ENCODE measurements at regions not wholly inside any gene's neighbourhood (a gene's known extent, or its start where the extent isn't known, plus 50 kb on each side); places are given as distances from the start of the nearest gene placed in this dataset.

- H3K27me3 ChIP-seq (ENCODE audit: control insufficient read depth in 1 of 2, insufficient read depth in 2 of 2, low read length in 2 of 2): 0 out of 5 replicates have a peak, but pooled peaks cover 0 to 5% of the 10 kb centered on the region in 2 experiments
- FAIRE-seq: no peak
- no peaks in the 10 kb centered on the region for H3K79me2 ChIP-seq (ENCODE audit: insufficient read depth, low read length)
- ATAC-seq: no peak
- no peaks in the 10 kb centered on the region for H4K20me1 ChIP-seq (ENCODE audit: insufficient read depth, low read length)
- BruUV-seq (replicated peaks): no TSS peak
- no peak overlapping the region for H3K4me3 ChIP-seq (replicated peaks in 1 of 3; ENCODE audit: insufficient read depth in 1 of 3, low read depth in 2 of 3, low read length in 3 of 3)
- no peak overlapping the region for H3K4me2 ChIP-seq (ENCODE audit: low read depth, low read length)
- no peak for DNase-seq (ENCODE audit: low spot score)
- TF ChIP-seq, protein P1, sequence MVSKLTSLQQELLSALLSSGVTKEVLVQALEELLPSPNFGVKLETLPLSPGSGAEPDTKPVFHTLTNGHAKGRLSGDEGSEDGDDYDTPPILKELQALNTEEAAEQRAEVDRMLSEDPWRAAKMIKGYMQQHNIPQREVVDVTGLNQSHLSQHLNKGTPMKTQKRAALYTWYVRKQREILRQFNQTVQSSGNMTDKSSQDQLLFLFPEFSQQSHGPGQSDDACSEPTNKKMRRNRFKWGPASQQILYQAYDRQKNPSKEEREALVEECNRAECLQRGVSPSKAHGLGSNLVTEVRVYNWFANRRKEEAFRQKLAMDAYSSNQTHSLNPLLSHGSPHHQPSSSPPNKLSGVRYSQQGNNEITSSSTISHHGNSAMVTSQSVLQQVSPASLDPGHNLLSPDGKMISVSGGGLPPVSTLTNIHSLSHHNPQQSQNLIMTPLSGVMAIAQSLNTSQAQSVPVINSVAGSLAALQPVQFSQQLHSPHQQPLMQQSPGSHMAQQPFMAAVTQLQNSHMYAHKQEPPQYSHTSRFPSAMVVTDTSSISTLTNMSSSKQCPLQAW (CRISPR knock-in tag; IDR thresholded peaks at IDR 0.05): no peak
- TF ChIP-seq ZNF30 (CRISPR knock-in tag; IDR thresholded peaks at IDR 0.05) (no peak), HNRNPLL (IDR thresholded peaks at IDR 0.05; ENCODE audit: low read depth, low read length, poor library complexity, severe bottlenecking) (no peak), BATF2 (CRISPR knock-in tag; IDR thresholded peaks at IDR 0.05) (no peak), SATB2 (CRISPR knock-in tag; IDR thresholded peaks at IDR 0.05) (no peak), ELF3 (CRISPR knock-in tag; IDR thresholded peaks at IDR 0.05) (no peak), ZBTB42 (CRISPR knock-in tag; IDR thresholded peaks at IDR 0.05) (no peak), ZNF616 (CRISPR knock-in tag; IDR thresholded peaks at IDR 0.05; ENCODE audit: low read depth) (no peak), ZNF557 (CRISPR knock-in tag; IDR thresholded peaks at IDR 0.05) (no peak), HIVEP1 (CRISPR knock-in tag; IDR thresholded peaks at IDR 0.05) (no peak), RXRA (CRISPR knock-in tag; IDR thresholded peaks at IDR 0.05) (no peak), CAMTA2 (CRISPR knock-in tag; IDR thresholded peaks at IDR 0.05; ENCODE audit: borderline replicate concordance) (no peak), ZNF549 (CRISPR knock-in tag; IDR thresholded peaks at IDR 0.05) (no peak), ZNF879 (CRISPR knock-in tag; IDR thresholded peaks at IDR 0.05) (no peak)
- TF ChIP-seq, protein P2, sequence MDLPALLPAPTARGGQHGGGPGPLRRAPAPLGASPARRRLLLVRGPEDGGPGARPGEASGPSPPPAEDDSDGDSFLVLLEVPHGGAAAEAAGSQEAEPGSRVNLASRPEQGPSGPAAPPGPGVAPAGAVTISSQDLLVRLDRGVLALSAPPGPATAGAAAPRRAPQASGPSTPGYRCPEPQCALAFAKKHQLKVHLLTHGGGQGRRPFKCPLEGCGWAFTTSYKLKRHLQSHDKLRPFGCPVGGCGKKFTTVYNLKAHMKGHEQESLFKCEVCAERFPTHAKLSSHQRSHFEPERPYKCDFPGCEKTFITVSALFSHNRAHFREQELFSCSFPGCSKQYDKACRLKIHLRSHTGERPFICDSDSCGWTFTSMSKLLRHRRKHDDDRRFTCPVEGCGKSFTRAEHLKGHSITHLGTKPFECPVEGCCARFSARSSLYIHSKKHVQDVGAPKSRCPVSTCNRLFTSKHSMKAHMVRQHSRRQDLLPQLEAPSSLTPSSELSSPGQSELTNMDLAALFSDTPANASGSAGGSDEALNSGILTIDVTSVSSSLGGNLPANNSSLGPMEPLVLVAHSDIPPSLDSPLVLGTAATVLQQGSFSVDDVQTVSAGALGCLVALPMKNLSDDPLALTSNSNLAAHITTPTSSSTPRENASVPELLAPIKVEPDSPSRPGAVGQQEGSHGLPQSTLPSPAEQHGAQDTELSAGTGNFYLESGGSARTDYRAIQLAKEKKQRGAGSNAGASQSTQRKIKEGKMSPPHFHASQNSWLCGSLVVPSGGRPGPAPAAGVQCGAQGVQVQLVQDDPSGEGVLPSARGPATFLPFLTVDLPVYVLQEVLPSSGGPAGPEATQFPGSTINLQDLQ (CRISPR knock-in tag; IDR thresholded peaks at IDR 0.05): no peak
- H3K36me3 ChIP-seq (replicated peaks in 1 of 2; ENCODE audit: control insufficient read depth in 1 of 2, insufficient read depth in 2 of 2, low read length in 2 of 2): no peaks in the 10 kb centered on the region
- POLR2A ChIA-PET: no interaction called here
- WGBS (ENCODE audit: low lambda C conversion rate): 54% methylated on average over 10 of the region's 10 CpGs
- H3K27ac ChIP-seq (ENCODE audit: extremely low read length, insufficient read depth, low read length): no peak overlapping the region
- CTCF ChIA-PET (ENCODE audit: low intra/inter-chr PET ratio, low total read pairs): no interaction called here
- no peak overlapping the region for H2AFZ ChIP-seq (ENCODE audit: low read length)
- in situ Hi-C loops (cut with HindIII; ENCODE audit: extremely low pct_ligation_motif_present, low pct_unique_long_range_greater_than_20kb): no loop called here
- peaks cover 7% of the 10 kb centered on the region; the same call in 1 of the 2 replicates for H3K4me1 ChIP-seq (ENCODE audit: insufficient read depth, low read length)
- no peak overlapping the region for H3K9ac ChIP-seq (ENCODE audit: insufficient read depth, low read depth, low read length)
- intact Hi-C loops (cut with micrococcal nuclease; ENCODE audit: unreplicated experiment): no loop called here
- H3K9me3 ChIP-seq (ENCODE audit: low read length): no peaks in the 10 kb centered on the region
These were observed 81.5 kb upstream of the TMCC3 start for GRCh38 chr12:94731733-94732360.
